Endothelial cell of umbilical vein (primary cell): ENCODE measurements at regions not wholly inside any gene's neighbourhood (a gene's known extent, or its start where the extent isn't known, plus 50 kb on each side); places are given as distances from the start of the nearest gene placed in this dataset.

ENCODE experiments used
- CTCF ChIP-seq, 2 donors: IDR thresholded peaks; 1 replicate in 1 of 2; 2 replicates in 1 of 2; pipeline ENCODE4 v1.5.1; 2011; ENCODE audit warnings: low read length in 2 of 2, mild to moderate bottlenecking in 2 of 2, moderate library complexity in 2 of 2, control low read depth in 1 of 2, inconsistent platforms in 1 of 2, low read depth in 1 of 2; ENCODE audit not compliant: insufficient read depth in 1 of 2; ENCODE audit errors: extremely low read depth in 1 of 2
- EZH2 ChIP-seq: IDR thresholded peaks from 2 replicates; pipeline ENCODE4 v1.6.1; 2012; ENCODE audit warnings: borderline replicate concordance, low read depth, mild to moderate bottlenecking, moderate library complexity, low read length, inconsistent platforms; ENCODE audit not compliant: severe bottlenecking
- MYC ChIP-seq: IDR thresholded peaks from one replicate; pipeline ENCODE4 v1.6.1; 2011; ENCODE audit warnings: mild to moderate bottlenecking, low read depth, low read length
- POLR2A ChIP-seq: IDR thresholded peaks from 2 replicates; pipeline ENCODE4 v1.6.1; 2012; ENCODE audit warnings: low read depth, mild to moderate bottlenecking, control low read depth, low read length
- POLR2AphosphoS5 ChIP-seq: IDR thresholded peaks from 2 replicates; pipeline ENCODE4 v1.6.1; 2012; ENCODE audit warnings: low read depth, mild to moderate bottlenecking, control low read depth, low read length, moderate library complexity; ENCODE audit not compliant: insufficient read depth

- no peak for TF ChIP-seq CTCF (IDR thresholded peaks at IDR 0.05; ENCODE audit: extremely low read depth in 1 of 2, insufficient read depth in 1 of 2, low read depth in 1 of 2, low read length in 2 of 2)
- no peak for TF ChIP-seq EZH2
- no peak for TF ChIP-seq POLR2A
- TF ChIP-seq POLR2AphosphoS5, result no peak
- TF ChIP-seq MYC, result no peak
Measured at GRCh38 chr5:54876976-54877375, 108.4 kb downstream of the ESM1 start.
